Body of pancreas (tissue), 4 donors: ENCODE measurements at regions not wholly inside any gene's neighbourhood (a gene's known extent, or its start where the extent isn't known, plus 50 kb on each side); places are given as distances from the start of the nearest gene placed in this dataset.
"Not testable (repeated sequence)": the region's sequence is repeated elsewhere in the genome, so short reads cannot be mapped to it uniquely, and the experiment has no call there.

Experiments used
- ATAC-seq: fragments of 150-250 bp; one replicate; pipeline ENCODE4 v1.9.1; 2016
- DNase-seq, 4 donors: peaks; one replicate each; pipeline ENCODE4 v3.0.0-alpha.2; 2019
- H3K27ac ChIP-seq, 4 donors: fragments of 200-600 bp; sonication (generic); 1 replicate in 3 of 4; 2 replicates in 1 of 4; pipeline versions ENCODE4 v1.5.1 to v1.6.1; 2016 to 2019; ENCODE audit warnings: mild to moderate bottlenecking in 1 of 4, mixed read lengths in 1 of 4, moderate library complexity in 1 of 4
- H3K27me3 ChIP-seq, 2 donors: fragments of 200-600 bp; sonication (generic); one replicate each; pipeline ENCODE4 v1.6.0; 2016; ENCODE audit warnings: mild to moderate bottlenecking in 1 of 2
- H3K36me3 ChIP-seq, 2 donors: fragments of 200-600 bp; sonication (generic); replicated peaks in 1 of 2; 2 replicates each; pipeline ENCODE4 v1.5.1; 2016; ENCODE audit warnings: low read depth in 2 of 2; ENCODE audit not compliant: insufficient read depth in 1 of 2
- H3K4me1 ChIP-seq: fragments of 200-600 bp; sonication (generic); one replicate; pipeline ENCODE4 v1.6.0; 2016
- H3K4me3 ChIP-seq, 2 donors: fragments of 200-600 bp; sonication (generic); 1 replicate in 1 of 2; 2 replicates in 1 of 2; pipeline ENCODE4 v1.5.1; 2016 to 2019
- H3K9me3 ChIP-seq, 3 donors: fragments of 200-600 bp; sonication (generic); 1 replicate in 2 of 3; 2 replicates in 1 of 3; pipeline ENCODE4 v1.5.1; 2016
- CTCF ChIP-seq, 7 experiments: fragments of 450-650 bp in 4 of 7; fragments of 200-600 bp in 3 of 7; sonication (generic) in 3 of 7; IDR thresholded peaks; one replicate each; pipeline ENCODE4 v1.5.1; 2016 to 2019; ENCODE audit warnings: antibody characterized with exemption in 7 of 7
- POLR2A ChIP-seq, 3 donors: fragments of 450-650 bp; IDR thresholded peaks; one replicate each; pipeline ENCODE4 v1.6.1; 2016; ENCODE audit warnings: antibody characterized with exemption in 3 of 3, mild to moderate bottlenecking in 2 of 3
- WGBS, 2 donors: methylation state at CpG; one replicate each; pipeline ENCODE4 v1.1.5; 2017; 5-methylcytosine and 5-hydroxymethylcytosine counted together
- intact Hi-C: fragments of 100-400 bp; cut with DNase I; formaldehyde crosslinking; loops from one replicate; pipeline ENCODE4 v1.15.1; 2023

DNA sequence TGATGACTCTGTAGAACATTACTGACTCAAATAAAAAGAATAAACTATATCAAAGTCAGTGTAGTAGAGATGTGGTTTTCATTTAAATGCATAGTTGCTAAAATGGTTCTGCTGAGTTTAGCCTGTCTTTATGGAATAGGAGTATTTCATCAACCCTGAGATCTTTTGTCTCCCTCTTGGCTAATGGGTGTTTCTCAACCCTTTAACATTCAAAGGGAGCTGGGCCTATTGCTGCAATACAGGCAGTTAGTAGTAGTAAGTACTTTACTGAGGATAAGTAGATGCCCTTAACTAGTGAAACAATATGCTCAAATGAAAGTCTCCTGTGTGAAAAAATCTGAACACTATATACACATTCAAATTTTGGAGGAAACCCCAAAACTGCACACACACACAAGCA lies 184.7 kb upstream of the TTC14 start:
- intact Hi-C loops, result no loop called here
- H3K27me3 ChIP-seq, result no peaks in the 10 kb centered on the region
- no peak overlapping the region for H3K4me3 ChIP-seq
- H3K36me3 ChIP-seq, result no peaks in the 10 kb centered on the region
- DNase-seq (no peak), ATAC-seq (no peak)
- no peak overlapping the region for H3K27ac ChIP-seq
- no peak for TF ChIP-seq CTCF (IDR thresholded peaks at IDR 0.05)
- no peaks in the 10 kb centered on the region for H3K9me3 ChIP-seq
- peaks cover 9% of the 10 kb centered on the region for H3K4me1 ChIP-seq

GRCh38 chr3:180420016-180420415 lies 181.9 kb upstream of the TTC14 start:
- H3K4me3 ChIP-seq, result no peak overlapping the region
- TF ChIP-seq CTCF (IDR thresholded peaks at IDR 0.05), result no peak
- intact Hi-C loops, result no loop called here
- DNase-seq (no peak), ATAC-seq (no peak)
- H3K27me3 ChIP-seq, result no peaks in the 10 kb centered on the region
- no peaks in the 10 kb centered on the region for H3K4me1 ChIP-seq
- 79 to 80% methylated on average over 2 of the region's 2 CpGs for WGBS, 2 donors
- no peaks in the 10 kb centered on the region for H3K9me3 ChIP-seq
- no peaks in the 10 kb centered on the region for H3K36me3 ChIP-seq
- H3K27ac ChIP-seq, result no peak overlapping the region

GRCh38 chr3:180420804-180421203 lies 181.2 kb upstream of the TTC14 start:
- Histone ChIP-seq H3K4me3 (no peak overlapping the region), H3K9me3 (no peaks in the 10 kb centered on the region), H3K36me3 (no peaks in the 10 kb centered on the region), H3K4me1 (no peaks in the 10 kb centered on the region), H3K27ac (no peak overlapping the region), H3K27me3 (no peaks in the 10 kb centered on the region)
- TF ChIP-seq POLR2A (IDR thresholded peaks at IDR 0.05) (no peak), CTCF (IDR thresholded peaks at IDR 0.05) (no peak)
- ATAC-seq, result no peak
- 79 to 90% methylated on average over 2 of the region's 2 CpGs for WGBS, 2 donors
- intact Hi-C loops, result no loop called here
- no peak for DNase-seq

DNA sequence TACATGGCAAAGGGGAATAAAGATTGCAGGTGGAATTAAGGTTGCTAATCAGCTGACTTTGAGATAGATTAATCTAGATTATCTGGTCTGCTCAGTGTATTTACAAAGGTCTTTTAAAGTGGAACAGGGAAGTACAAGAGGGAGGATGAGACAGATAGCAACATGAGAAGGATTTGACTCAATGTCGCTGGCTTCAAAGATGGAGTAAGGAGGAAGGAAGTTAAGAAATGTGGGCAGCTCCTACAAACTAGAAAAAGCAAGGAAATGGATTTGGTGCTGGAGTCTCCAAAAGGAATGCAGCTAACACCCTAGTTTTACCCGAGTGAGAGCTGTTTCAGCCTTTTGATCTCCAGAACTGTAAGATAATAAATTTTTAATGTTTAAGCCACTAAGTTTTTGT lies 180.7 kb upstream of the TTC14 start:
- Histone ChIP-seq H3K4me1 (no peaks in the 10 kb centered on the region), H3K9me3 (no peaks in the 10 kb centered on the region), H3K36me3 (no peaks in the 10 kb centered on the region), H3K27ac (no peak overlapping the region), H3K27me3 (no peaks in the 10 kb centered on the region), H3K4me3 (no peak overlapping the region)
- no peak for ATAC-seq
- 54 to 70% methylated on average over 2 of the region's 2 CpGs for WGBS, 2 donors
- intact Hi-C loops, result no loop called here
- DNase-seq, result no peak
- TF ChIP-seq CTCF (IDR thresholded peaks at IDR 0.05), result no peak
- no peak for TF ChIP-seq POLR2A (IDR thresholded peaks at IDR 0.05)

DNA sequence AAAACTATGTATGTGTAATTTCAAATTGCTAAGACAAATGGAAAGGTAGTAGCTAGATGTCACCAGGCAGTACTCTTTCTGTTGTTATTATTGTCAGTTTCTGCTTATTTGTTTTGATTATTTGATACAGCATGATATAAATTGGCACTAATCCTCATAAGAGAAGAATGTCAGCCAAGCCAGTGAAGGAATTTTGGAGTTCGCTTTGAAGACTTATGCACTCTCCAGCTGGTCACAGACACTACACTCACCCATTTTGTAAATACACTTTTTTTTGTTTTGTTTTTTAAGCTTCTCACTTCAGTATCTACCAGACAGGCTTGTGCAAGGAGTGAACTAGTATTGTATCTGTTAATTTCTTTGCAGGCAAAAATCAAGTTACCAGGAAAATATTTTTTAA lies 180.2 kb upstream of the TTC14 start:
- TF ChIP-seq CTCF (IDR thresholded peaks at IDR 0.05), result no peak
- TF ChIP-seq POLR2A (IDR thresholded peaks at IDR 0.05), result no peak

DNA sequence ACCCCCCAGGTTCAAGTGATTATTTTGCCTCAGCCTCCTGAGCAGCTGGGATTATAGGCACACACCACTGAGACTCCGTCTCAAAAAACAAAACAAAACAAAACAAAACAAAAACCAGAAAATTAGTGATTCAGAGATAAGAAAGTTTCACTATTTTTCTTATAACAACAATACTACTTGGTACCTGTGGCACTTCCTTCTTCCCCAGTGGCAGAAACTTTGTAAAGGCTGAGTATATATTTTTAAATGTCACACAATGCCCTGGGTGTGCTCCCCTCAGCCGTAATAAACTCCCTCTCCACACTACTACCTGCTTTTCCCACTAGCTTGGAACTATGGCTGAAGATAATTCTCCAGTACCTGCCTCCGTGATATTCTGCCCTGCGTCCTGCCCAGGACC lies 177.7 kb upstream of the TTC14 start:
- not testable (repeated sequence) for DNase-seq

More for the DNA sequence above, 180.2 kb upstream of the TTC14 start:
- ATAC-seq (no peak), DNase-seq (no peak)
- Histone ChIP-seq H3K36me3 (no peaks in the 10 kb centered on the region), H3K9me3 (no peaks in the 10 kb centered on the region), H3K27me3 (no peaks in the 10 kb centered on the region), H3K4me3 (no peak overlapping the region), H3K4me1 (no peaks in the 10 kb centered on the region), H3K27ac (no peak overlapping the region)
- 65 to 67% methylated on average over 1 of the region's 1 CpG for WGBS, 2 donors
- intact Hi-C loops, result no loop called here

More for the DNA sequence above, 177.7 kb upstream of the TTC14 start:
- 89 to 95% methylated on average over 4 of the region's 4 CpGs for WGBS, 2 donors
- ATAC-seq, intact Hi-C loops, H3K27me3 ChIP-seq, H3K4me3 ChIP-seq, H3K4me1 ChIP-seq, H3K36me3 ChIP-seq, H3K27ac ChIP-seq, H3K9me3 ChIP-seq: not testable (repeated sequence)
